NCI-H2029 treated with DMSO at 0.1 percent for 48 hours (cell line): ENCODE measurements at regions not wholly inside any gene's neighbourhood (a gene's known extent, or its start where the extent isn't known, plus 50 kb on each side); places are given as distances from the start of the nearest gene placed in this dataset.

Experiments used
- DNase-seq: peaks from one replicate; lab custom pipeline; 2025; lab: John Stamatoyannopoulos, UW

GRCh38 chr4:96677499-96677898 lies 837.6 kb downstream of the PDHA2 start:
- DNase-seq = no peak

DNA sequence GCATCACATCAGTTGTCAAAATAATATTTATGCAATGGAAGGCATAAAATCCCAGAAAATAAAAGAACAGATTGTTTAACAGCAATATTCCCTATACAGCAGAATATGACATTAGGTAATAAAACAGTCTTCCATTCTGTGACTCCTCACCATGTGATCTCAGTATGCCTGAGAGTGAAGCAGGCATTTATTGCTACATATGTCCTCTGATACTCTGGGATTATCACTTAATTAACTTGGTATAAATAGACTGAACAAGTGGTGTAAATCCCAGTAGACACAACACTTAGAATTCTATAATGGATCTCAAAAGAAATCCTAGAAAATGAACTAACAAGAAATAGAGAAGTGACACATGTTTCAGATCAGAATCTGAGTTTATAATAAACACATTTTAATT lies 841.3 kb downstream of the PDHA2 start:
- DNase-seq = no peak

- DNase-seq = no peak
Observed at GRCh38 chr4:96685691-96686090, 845.8 kb downstream of the PDHA2 start.

- DNase-seq = no peak
Observed at GRCh38 chr4:96691521-96691920, 851.6 kb downstream of the PDHA2 start.

GRCh38 chr4:96698831-96699230 lies 858.9 kb downstream of the PDHA2 start:
- no peak for DNase-seq

GRCh38 chr4:96703265-96703664 lies 863.4 kb downstream of the PDHA2 start:
- no peak for DNase-seq

DNA sequence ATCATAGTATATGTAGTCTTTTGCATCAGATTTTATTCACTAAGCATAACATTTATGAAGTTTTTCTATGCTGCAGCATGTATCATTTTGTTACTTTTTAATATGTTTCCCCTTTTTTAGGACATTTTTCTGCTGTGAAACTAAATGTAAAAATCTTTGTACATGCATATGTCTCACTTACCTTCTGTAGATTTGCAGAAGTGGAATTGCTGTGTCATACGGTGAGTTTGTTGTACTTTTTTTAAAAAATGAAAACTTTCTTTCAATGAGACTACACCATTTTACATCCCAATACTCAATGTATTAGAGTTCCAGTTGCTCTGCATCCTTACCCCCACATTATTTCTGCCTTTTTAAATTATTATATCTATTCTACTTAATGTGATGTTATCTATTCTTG lies 868.9 kb downstream of the PDHA2 start:
- no peak for DNase-seq

DNA sequence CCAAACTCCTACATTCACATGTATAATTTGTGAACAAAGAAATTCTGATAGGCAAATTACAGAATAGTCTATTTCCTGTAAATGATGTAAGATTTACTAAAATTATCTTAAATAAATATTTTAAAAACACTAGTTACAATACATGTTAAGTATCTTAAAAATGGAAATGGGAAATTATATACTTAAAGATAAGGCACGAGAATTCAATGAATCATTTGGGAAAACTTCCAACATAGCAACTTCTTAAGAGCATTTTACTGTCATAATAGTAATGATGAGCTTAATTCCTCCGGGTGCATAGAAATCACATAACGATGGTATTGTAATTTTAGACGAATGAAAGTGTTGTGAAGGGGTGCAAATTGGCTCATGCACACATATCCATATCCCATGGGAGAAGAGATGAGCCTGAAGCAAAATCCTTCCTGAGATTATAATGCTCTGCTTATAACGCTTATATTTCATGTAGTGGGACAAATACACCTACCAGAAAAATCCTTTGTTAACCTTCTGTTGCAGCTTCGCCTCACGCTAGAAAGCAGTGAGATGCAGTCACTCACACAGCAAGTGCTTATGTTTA lies 873.5 kb downstream of the PDHA2 start:
- no peak for DNase-seq

DNA sequence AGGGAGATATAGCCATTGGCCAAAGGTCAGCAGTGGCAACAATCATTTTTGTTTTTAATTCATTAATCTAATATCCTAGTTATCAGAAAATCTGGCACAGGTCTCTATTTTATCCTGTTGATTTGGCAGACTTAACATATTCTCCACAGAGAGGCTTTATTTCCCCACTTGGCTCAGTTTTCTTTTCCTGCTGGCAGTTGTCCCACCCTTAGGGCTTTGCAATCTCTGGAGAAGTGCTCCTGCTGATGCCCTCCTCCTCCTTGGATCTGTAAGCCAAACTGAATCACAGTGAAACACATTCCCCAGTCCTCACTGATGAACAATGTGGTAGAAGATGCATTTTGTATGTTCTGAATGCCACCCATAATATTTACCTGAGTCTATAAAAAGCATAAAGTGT lies 889.7 kb downstream of the PDHA2 start:
- no peak for DNase-seq

DNA sequence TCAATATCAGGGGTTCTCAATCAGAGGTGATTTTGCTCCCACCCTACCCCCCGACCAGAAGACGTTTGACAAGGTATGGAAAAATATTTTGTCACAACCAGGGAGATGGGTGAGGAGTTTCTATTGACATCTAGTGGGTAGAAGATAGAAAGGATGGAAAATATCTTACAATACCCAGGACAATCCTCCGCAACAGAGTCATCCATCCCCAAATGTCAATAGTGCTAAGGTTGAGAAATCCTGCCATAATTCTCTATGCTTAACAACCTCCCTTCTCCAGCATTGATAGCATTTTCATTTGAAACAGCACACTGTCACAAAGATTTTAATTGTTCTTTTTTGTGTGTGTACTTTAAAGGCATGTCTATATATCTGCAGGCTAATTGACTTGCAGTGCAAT lies 890.5 kb downstream of the PDHA2 start:
- no peak for DNase-seq

- DNase-seq = no peak
Observed at GRCh38 chr4:96736352-96736889, 896.5 kb downstream of the PDHA2 start.

DNA sequence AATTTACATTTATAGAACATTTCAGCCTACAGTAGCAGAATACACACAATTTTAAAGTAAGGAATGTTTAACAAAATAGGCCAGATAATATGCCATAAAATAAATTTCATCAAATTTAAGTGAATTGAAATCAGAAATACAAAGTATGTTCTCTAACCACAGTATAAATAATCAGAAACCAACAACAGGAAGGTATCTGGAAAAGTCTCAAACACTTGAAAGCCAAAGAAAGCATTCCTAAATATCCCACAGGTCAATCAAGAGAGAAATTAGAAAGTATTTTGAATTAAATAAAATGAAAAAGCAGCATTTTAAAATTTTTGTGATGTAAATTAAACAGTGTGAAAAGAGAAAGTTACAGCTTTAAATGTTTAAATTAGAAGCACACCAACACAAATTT lies 899.2 kb downstream of the PDHA2 start:
- no peak for DNase-seq

- no peak for DNase-seq
Observed at GRCh38 chr4:96742332-96743014, 902.6 kb downstream of the PDHA2 start.

DNA sequence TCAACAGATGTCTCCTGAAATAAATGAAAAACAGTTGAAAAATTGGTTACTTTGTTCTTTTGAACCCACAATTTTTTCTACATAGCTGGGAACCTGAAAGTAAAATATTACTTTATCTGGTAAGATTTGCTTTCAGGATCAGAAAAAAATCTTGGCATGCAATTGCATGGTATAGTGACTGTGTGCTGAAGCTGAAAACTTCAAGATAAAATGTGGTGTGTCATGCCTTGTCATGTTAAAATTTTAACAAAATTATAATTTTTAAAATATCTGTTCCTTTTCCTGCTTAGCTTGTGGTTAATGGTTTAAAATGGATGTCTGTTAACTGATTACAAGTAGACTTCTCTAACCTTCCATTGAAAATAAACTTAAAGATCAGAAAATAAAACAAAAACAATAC lies 904.8 kb downstream of the PDHA2 start:
- no peak for DNase-seq

GRCh38 chr4:96753216-96753615 lies 913.3 kb downstream of the PDHA2 start:
- DNase-seq = no peak

GRCh38 chr4:96755569-96756484 lies 915.9 kb downstream of the PDHA2 start:
- no peak for DNase-seq

GRCh38 chr4:96756584-96756983 lies 916.7 kb downstream of the PDHA2 start:
- DNase-seq = no peak

GRCh38 chr4:96763546-96763945 lies 923.7 kb downstream of the PDHA2 start:
- no peak for DNase-seq

GRCh38 chr4:96766359-96766758 lies 926.5 kb downstream of the PDHA2 start:
- DNase-seq = no peak

DNA sequence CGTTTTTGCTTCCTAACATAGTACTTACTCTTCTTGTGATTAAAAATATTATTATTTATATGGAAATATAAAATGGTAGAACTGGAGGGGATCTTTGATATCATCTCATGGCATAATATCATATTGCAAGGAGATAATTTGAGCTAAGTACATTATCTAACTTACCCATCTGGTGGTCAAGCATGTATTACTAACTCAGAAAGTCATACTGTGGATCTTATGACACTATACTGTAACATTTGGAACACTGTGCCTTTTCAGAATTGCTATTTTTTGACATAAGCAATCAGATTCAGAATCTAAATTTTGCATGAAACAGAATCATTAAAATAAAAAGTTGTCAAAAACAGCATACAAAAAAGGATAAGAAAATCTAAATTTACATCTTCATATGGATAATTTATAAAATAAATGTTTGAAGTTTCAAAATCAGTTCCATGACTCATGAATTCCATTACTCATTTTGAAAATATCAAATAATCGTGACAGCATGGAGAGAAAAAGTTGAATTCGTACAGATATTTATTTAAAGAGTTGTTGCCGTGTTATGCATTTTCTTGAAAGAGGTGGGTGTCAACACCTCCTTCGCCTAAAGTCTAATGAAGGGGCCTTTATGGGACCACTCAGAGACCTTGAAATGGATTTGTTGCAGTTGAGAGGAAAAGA lies 928.1 kb downstream of the PDHA2 start:
- DNase-seq = no peak

- DNase-seq = no peak
Observed at GRCh38 chr4:96775501-96775900, 935.6 kb downstream of the PDHA2 start.

- DNase-seq = no peak
Observed at GRCh38 chr4:96776920-96777527, 937.1 kb downstream of the PDHA2 start.
